Skin epidermis (tissue), 12 donors: ENCODE measurements at regions not wholly inside any gene's neighbourhood (a gene's known extent, or its start where the extent isn't known, plus 50 kb on each side); places are given as distances from the start of the nearest gene placed in this dataset.
"Not testable (repeated sequence)": the region's sequence is repeated elsewhere in the genome, so short reads cannot be mapped to it uniquely, and the experiment has no call there.

Experiments
- H3K27ac ChIP-seq, 21 experiments: fragments of 200-600 bp; sonication (generic) in 11 of 21; one replicate each; pipeline ENCODE4 v1.5.0; 2020; ENCODE audit warnings: mild to moderate bottlenecking in 3 of 21, inconsistent platforms in 2 of 21, moderate library complexity in 2 of 21
- H3K4me3 ChIP-seq, 7 experiments: fragments of 200-600 bp; sonication (generic) in 2 of 7; one replicate each; pipeline ENCODE4 v1.5.0; 2020; ENCODE audit warnings: inconsistent platforms in 2 of 7, mild to moderate bottlenecking in 2 of 7, moderate library complexity in 1 of 7

DNA sequence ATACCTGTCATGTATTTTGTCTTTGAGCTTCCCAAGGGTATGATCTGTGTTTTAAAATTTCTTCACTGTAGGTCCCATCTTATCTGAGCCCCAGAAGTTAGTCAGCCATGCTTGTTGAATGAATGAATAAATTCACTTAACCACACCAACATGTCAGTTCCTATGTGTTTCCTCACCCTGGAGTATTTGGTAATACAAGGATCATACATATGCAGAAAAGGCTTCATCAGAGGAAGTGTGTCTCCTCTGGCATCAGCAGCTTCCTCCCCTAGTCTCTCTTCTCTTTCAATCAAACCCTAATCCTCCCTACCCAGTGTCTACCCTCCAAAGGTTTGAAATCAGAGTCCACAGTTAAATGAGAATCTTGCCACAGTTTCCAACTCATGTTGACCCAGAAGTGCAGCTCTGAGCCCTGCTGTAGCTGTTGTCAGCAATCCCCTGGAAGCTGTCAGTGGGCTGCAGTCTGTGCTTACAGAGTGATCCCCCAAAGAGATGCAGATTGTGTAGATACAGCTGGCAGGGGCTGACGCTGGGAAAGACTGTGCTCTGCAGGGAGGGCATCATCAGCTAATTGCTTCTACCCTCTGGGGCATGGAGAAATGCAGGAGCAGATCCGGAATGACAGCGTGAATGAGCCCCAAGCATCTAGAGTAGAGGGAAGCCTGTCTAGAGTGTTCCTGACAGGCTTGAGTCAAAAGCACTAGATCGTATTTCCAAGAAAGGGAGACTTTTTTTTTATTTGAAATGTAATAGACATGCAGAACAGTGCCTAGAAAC lies 105.0 kb upstream of the WDR11 start:
- Histone ChIP-seq H3K4me3 (no peak overlapping the region), H3K27ac (no peak overlapping the region)

DNA sequence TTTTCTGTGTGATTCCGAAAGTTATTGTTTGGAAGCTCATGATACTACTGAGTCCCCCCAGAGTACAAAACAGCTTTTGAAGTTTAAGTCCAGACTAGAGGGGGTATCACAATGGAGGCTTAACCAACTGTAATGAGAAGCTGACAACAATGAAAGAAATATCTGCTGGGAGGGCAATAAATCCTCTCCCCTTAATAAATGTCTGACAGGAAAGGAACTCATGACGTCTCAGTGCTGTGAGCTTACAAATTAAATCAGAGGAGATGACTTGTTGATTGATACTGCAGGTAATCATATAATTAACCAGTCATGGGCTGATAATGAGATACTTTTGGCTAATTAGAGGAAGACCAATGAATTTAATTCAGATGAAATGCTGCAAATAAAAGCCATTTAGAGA lies 102.6 kb upstream of the WDR11 start:
- no peak overlapping the region for H3K27ac ChIP-seq
- no peak overlapping the region for H3K4me3 ChIP-seq

- Histone ChIP-seq H3K4me3 (no peak overlapping the region), H3K27ac (no peak overlapping the region)
Measured at GRCh38 chr10:120749072-120749471, 102.1 kb upstream of the WDR11 start.

GRCh38 chr10:120749856-120750566 lies 101.2 kb upstream of the WDR11 start:
- peak overlapping the region in 1 of 21 experiments; percentile 23 for H3K27ac ChIP-seq
- no peak overlapping the region for H3K4me3 ChIP-seq

DNA sequence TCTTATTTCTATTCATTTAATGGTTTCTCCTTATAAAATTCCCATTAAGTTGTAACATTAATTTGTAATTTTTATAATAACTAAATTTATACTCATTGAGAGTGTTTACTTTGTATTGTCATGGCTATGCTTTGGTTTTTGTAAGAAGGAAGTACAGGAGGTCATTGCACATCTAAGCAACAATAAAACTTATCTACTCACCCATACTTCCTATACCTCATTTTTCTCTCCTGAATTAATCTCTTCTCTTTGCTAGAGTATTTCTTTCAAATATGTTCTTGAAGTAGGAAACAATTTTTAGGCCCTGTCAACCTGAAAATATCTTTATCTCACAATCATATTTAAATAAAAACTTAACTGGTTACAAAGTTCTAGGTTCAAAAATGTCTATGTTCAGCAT lies 95.4 kb upstream of the WDR11 start:
- H3K4me3 ChIP-seq = no peak overlapping the region
- no peak overlapping the region for H3K27ac ChIP-seq

DNA sequence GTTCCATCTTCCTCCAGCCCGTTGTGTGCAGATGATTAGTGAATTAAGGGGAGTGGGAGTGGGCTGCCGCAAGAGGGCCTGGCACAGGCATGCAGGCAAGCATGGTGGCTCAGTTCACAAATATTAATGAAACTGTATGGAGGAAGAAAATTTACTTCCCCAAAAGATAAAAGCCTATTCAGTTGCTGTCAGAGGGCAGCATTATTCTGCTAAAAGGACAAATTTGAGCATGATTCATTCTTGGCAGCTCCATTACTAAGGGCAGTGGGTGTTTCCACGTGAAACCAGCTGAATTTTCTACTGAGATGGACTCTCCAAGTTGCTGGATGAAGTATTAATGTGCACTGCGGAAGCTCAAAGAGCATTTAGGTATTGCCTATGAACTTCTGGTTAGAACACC lies 90.9 kb upstream of the WDR11 start:
- no peak overlapping the region for H3K4me3 ChIP-seq
- no peak overlapping the region for H3K27ac ChIP-seq

DNA sequence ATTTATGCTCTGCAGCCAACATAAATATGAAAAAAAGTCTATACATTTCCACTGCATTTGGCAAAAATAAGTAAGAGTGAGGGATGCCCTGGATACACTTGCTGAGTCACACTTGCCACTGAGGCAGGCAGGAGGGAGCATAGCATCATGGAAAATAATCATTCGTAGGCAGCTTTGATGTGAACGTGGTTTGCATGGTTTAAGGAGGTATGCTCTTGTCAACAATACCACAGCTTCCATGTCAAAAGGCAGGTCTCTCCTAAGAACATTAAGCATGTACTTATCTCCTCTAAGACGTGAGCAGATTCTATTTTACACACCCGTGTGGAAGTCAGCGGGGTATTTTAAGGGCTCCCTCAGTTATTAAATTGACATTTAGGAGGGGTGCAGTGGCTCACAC lies 89.2 kb upstream of the WDR11 start:
- Histone ChIP-seq H3K27ac (no peak overlapping the region), H3K4me3 (no peak overlapping the region)

DNA sequence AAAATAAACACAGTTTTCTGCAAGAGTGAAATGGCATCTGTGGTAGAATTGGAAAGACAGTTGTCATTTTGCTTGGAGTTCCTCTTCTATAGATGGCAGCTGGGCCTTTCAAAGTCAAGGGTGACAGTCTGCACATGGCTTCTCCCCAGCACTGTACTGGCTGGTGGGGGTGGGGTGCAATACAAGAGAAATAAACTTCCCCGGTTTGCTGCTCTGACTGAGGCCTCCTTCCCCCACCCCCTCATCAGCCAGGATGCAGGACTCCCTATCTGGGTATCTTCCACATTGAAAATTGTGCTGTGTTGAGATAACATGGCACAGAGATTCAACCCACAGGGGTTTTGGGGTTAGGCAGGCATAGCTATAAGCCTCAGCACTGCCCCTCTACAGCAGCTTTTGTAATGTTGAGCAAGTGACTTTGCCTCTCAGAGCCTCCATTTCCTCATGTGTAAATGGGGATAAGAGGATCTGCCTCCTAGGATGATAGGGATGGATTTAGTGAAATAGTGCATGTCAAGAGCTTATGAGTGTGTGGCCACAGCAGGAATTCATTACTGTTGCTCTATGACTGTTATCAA lies 85.8 kb upstream of the WDR11 start:
- no peak overlapping the region for H3K27ac ChIP-seq

GRCh38 chr10:120768227-120768626 lies 82.9 kb upstream of the WDR11 start:
- no peak overlapping the region for H3K4me3 ChIP-seq
- no peak overlapping the region for H3K27ac ChIP-seq

More for the DNA sequence above, 85.8 kb upstream of the WDR11 start:
- no peak overlapping the region for H3K4me3 ChIP-seq

DNA sequence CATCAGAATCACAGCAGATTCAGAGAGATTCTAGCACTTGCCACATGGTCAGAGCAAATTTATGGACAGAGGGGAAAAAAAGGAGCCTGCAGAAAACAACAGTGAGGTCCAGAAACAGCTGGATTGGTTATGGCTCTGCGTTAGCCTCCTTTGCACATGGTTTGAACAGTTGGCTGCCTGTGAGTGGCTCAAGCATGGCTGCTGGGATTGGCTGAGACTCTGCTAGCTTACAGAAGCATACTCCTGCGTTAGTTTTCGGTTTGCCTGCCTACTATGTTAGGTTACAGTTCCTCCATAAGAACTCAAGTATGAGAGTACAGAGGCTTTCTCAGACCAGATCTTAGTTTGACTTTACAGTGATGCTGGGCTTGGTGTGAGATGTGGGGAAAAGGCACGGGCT lies 80.7 kb upstream of the WDR11 start:
- Histone ChIP-seq H3K27ac (no peak overlapping the region), H3K4me3 (no peak overlapping the region)

GRCh38 chr10:120776442-120776841 lies 74.7 kb upstream of the WDR11 start:
- H3K27ac ChIP-seq = no peak overlapping the region
- H3K4me3 ChIP-seq = no peak overlapping the region

GRCh38 chr10:120782336-120782735 lies 68.8 kb upstream of the WDR11 start:
- Histone ChIP-seq H3K27ac (no peak overlapping the region), H3K4me3 (no peak overlapping the region)

DNA sequence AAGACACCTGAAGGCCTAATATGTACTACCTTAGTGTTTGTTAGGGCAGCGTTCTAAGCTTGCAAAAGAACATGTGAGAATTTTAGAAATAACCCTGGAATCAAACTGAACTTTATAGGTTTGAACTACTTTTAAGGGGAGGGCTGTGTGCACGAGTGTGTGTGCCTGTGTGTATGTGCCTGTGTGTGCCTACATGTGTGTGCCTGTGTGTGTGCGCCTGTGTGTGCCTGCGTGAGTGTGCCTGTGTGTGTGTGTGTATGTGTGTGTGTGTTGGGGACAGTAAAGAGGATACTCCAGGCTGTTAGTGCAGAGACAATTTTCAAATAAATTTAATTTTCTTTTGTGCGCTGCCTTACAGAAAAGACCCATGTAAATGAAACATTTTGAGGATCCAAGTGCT lies 68.1 kb upstream of the WDR11 start:
- H3K4me3 ChIP-seq = no peak overlapping the region
- H3K27ac ChIP-seq = no peak overlapping the region

DNA sequence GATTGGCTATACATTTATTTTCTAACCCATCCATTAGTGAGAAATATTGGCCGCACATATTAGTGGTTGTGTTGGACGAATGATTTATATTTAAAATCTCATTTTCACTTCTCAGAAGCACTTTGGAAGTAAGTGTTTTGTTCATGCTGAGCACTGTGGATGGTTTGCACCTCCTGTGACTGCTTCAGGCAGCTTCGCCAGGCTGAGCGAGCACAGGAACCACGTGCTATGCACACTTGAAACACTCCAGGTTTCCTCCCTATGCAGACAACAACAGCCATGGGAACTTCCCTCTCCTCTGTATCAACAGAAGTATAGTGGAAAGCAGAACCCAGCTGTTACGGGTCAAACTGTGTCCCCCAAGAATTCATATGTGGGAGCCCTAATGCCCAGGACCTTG lies 67.3 kb upstream of the WDR11 start:
- H3K27ac ChIP-seq = no peak overlapping the region
- H3K4me3 ChIP-seq = no peak overlapping the region

GRCh38 chr10:120788771-120789170 lies 62.4 kb upstream of the WDR11 start:
- no peak overlapping the region for H3K27ac ChIP-seq
- no peak overlapping the region for H3K4me3 ChIP-seq

DNA sequence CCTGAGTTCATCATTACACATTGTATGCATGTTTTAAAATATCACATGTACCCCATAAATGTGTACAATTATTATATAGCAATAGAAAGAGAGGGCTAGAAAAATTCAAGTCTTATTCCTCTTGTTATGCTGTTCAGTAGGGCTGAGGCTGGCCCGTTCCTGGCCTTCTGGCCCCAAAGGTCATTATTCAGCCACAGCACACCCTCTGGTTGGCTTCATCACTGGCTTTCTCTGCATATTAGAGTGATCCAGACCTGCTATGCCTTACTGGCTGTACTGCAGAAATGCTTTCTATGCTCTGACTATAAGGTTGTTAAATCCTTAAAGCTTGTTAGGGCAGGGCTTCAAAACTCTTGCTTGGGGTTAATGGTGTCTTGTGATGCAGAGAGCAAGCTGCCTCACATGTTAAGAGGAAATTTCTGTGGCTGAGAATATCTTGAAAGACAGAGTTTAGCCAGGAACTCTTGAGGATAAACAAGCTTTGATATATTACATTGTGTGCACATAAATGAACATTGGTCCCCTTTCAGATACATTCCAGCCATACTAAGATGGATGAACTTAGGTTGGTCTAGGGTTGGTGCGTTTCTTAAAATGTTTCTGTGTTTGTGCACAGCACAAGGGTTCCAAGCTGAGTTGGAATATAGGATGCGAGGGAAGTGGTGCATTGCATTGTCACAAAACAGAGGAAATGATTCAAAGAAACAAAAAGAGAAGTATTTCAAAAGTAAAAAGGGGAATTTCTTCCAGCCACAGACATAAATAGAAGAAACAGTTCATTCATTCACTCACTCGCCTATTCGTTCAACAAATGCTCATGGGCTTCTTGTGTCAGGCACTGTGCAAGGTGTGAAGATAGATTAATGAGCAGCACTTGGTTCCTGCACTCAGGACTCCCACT lies 61.6 kb upstream of the WDR11 start:
- H3K27ac ChIP-seq = peak overlapping the region in 1 of 21 experiments; percentile 14
- H3K4me3 ChIP-seq = no peak overlapping the region

GRCh38 chr10:120791316-120791715 lies 59.8 kb upstream of the WDR11 start:
- H3K4me3 ChIP-seq = no peak overlapping the region
- H3K27ac ChIP-seq = no peak overlapping the region

DNA sequence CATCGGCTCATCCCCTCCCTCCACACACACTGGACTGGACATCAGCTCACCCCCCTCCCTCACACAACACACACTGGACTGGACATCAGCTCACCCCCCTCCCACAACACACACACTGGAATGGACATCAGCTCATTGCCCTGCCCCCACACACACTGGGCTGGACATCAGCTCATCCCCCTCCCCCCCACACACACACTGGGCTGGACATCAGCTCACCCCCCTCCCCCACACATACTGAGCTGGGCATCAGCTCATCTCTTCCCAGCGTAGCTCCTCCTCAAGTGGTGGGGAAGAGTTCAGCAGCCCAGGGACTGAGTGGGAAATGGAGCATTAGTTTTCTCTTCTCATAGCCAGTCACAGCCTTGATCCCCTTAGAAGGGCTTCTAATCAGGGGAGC lies 58.1 kb upstream of the WDR11 start:
- Histone ChIP-seq H3K4me3 (no peak overlapping the region), H3K27ac (no peak overlapping the region)

DNA sequence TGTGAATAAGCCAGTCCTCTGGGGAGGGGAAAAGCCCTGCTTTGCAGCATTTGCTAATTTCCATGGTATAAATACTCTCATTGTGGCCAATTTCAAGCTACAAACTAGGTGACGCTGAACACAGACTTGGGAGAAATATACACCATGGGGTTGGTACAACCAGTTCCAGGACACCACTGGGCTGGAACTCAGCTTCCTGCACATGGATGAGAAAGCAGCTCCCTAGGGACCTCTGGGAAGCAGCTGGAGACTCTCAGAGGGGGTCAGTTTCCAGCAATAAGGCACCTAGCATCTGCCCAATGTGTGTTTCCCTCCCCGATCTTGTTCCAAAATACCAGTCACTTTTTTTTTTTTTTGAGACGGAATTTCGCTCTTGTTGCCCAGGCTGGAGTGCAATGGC lies 56.8 kb upstream of the WDR11 start:
- Histone ChIP-seq H3K4me3 (no peak overlapping the region), H3K27ac (no peak overlapping the region)

- not testable (repeated sequence) for H3K4me3 ChIP-seq, H3K27ac ChIP-seq
Measured at GRCh38 chr10:120798276-120798675, 52.9 kb upstream of the WDR11 start.
